Spleen (tissue), 11 donors: ENCODE measurements at regions not wholly inside any gene's neighbourhood (a gene's known extent, or its start where the extent isn't known, plus 50 kb on each side); places are given as distances from the start of the nearest gene placed in this dataset.

Source experiments
- DNase-seq: peaks from one replicate; pipeline ENCODE4 v3.0.0-alpha.2; 2020
- H3K27ac ChIP-seq, 8 donors: fragments of 200-600 bp; sonication (generic) in 7 of 8; 1 replicate in 4 of 8; 2 replicates in 4 of 8; pipeline versions ENCODE4 v1.5.0 to v1.8.0; 2016 to 2021; ENCODE audit warnings: inconsistent platforms in 4 of 8, mild to moderate bottlenecking in 4 of 8, moderate library complexity in 1 of 8
- H3K27me3 ChIP-seq, 7 donors: fragments of 200-600 bp; sonication (generic) in 6 of 7; replicated peaks in 1 of 7; 1 replicate in 4 of 7; 2 replicates in 3 of 7; pipeline versions ENCODE4 v1.5.0 to v1.8.0; 2016 to 2021; ENCODE audit warnings: inconsistent platforms in 3 of 7, mild to moderate bottlenecking in 1 of 7
- H3K36me3 ChIP-seq, 6 donors: fragments of 200-600 bp; sonication (generic) in 5 of 6; 1 replicate in 4 of 6; 2 replicates in 2 of 6; pipeline versions ENCODE4 v1.5.0 to v1.8.0; 2016 to 2021; ENCODE audit warnings: inconsistent platforms in 2 of 6
- H3K4me1 ChIP-seq, 6 donors: fragments of 200-600 bp; sonication (generic) in 5 of 6; 1 replicate in 3 of 6; 2 replicates in 3 of 6; pipeline versions ENCODE4 v1.5.0 to v1.8.0; 2016 to 2021; ENCODE audit warnings: inconsistent platforms in 3 of 6
- H3K4me3 ChIP-seq, 8 donors: fragments of 200-600 bp; sonication (generic) in 7 of 8; 1 replicate in 4 of 8; 2 replicates in 4 of 8; pipeline versions ENCODE4 v1.5.0 to v1.8.0; 2016 to 2021; ENCODE audit warnings: inconsistent platforms in 4 of 8, mild to moderate bottlenecking in 4 of 8, moderate library complexity in 2 of 8
- H3K9me3 ChIP-seq, 8 donors: fragments of 200-600 bp; sonication (generic) in 7 of 8; 1 replicate in 4 of 8; 2 replicates in 4 of 8; pipeline versions ENCODE4 v1.5.0 to v1.8.0; 2016 to 2021; ENCODE audit warnings: inconsistent platforms in 4 of 8
- CTCF ChIP-seq, 11 experiments: fragments of 200-600 bp in 7 of 11; fragments of 450-650 bp in 4 of 11; sonication (generic) in 4 of 11; IDR thresholded peaks in 8 of 11; conservative IDR thresholded peaks in 3 of 11; 1 replicate in 7 of 11; 2 replicates in 4 of 11; pipeline versions ENCODE4 v1.4.0 to v1.8.0; 2016 to 2021; ENCODE audit warnings: antibody characterized with exemption in 11 of 11, inconsistent platforms in 4 of 11, mild to moderate bottlenecking in 1 of 11
- POLR2A ChIP-seq, 3 donors: fragments of 450-650 bp; IDR thresholded peaks; one replicate each; pipeline ENCODE4 v1.5.1; 2017; ENCODE audit warnings: antibody characterized with exemption in 3 of 3, mild to moderate bottlenecking in 1 of 3
- POLR2AphosphoS5 ChIP-seq, 3 donors: sonication (generic); formaldehyde crosslinking; IDR thresholded peaks; one replicate each; pipeline ENCODE4 v1.5.1; 2017; ENCODE audit warnings: antibody characterized with exemption in 3 of 3
- WGBS, 5 donors: extraction: QIAGEN DNeasy Blood & Tissue Kit in 3 of 5; methylation state at CpG; one replicate each; pipeline versions ENCODE4 v1.1.5 to v1.1.7; 2013 to 2018; 5-methylcytosine and 5-hydroxymethylcytosine counted together
- intact Hi-C: fragments of 100-400 bp; cut with DNase I; formaldehyde crosslinking; loops from one replicate; pipeline ENCODE4 v1.15.0; 2023; ENCODE audit warnings: low total_unique reads
- donor health status: healthy with polysubstance abuse.
- donor health status: DM: no; HTN: no; CAD: no; lungs with moderate emphysema.
- donor health status: DM: no; HTN: no; CAD: no.
- donor health status: Bipolar disorder and iron deficiency.
- donor health status: healthy.
- donor health status: DM: no; HTN: no; CAD: no.
- donor health status: DM: yes; HTN: yes; CAD: no.

GRCh38 chr4:54439831-54440243 is 210.7 kb downstream of the PDGFRA start:
- Histone ChIP-seq H3K27ac (peak overlapping the region in 7 of 8 donors; percentile 49 to 71 (median 66)), H3K36me3 (no peaks in the 10 kb centered on the region), H3K4me1 (peaks cover 0 to 14% (median 6%) of the 10 kb centered on the region in 6 donors), H3K4me3 (peak overlapping the region in 2 of 8 donors; percentile 23 to 35), H3K27me3 (no peaks in the 10 kb centered on the region), H3K9me3 (peaks cover 0 to 4% (median 0%) of the 10 kb centered on the region in 8 donors)
- DNase-seq: no peak
- WGBS, 5 donors: 4 to 11% (median 8%) methylated on average over 5 to 6 of the region's 6 CpGs
- intact Hi-C loops: loop anchor here (5.0 to 10.0 kb wide), 2 partner anchors 55 to 118 kb away; no protein-coding TSS in a partner anchor
- TF ChIP-seq POLR2AphosphoS5 (IDR thresholded peaks at IDR 0.05): peak in 1 of 3 donors; percentile 70
- TF ChIP-seq POLR2A (IDR thresholded peaks at IDR 0.05): no peak
- TF ChIP-seq CTCF (IDR thresholded peaks at IDR 0.05 in 8 of 11, conservative IDR thresholded peaks at IDR 0.05 in 3 of 11): no peak

- intact Hi-C loops: loop anchor here (5.0 to 10.0 kb wide), 2 partner anchors 56 to 118 kb away; no protein-coding TSS in a partner anchor
- 23 to 30% (median 27%) methylated on average over 7 of the region's 7 CpGs for WGBS, 5 donors
- H3K4me1 ChIP-seq: peaks cover 0 to 14% (median 6%) of the 10 kb centered on the region in 6 donors
- peak overlapping the region in 7 of 8 donors; percentile 33 to 71 (median 66) for H3K27ac ChIP-seq
- H3K27me3 ChIP-seq: no peaks in the 10 kb centered on the region
- peaks cover 0 to 4% (median 0%) of the 10 kb centered on the region in 8 donors for H3K9me3 ChIP-seq
- DNase-seq: no peak
- peak overlapping the region in 3 of 8 donors; percentile 5 to 35 (median 23) for H3K4me3 ChIP-seq
- H3K36me3 ChIP-seq: no peaks in the 10 kb centered on the region
- TF ChIP-seq POLR2A (IDR thresholded peaks at IDR 0.05) (no peak), CTCF (IDR thresholded peaks at IDR 0.05 in 8 of 11, conservative IDR thresholded peaks at IDR 0.05 in 3 of 11) (peak in 10 of 11 experiments; percentile 13 to 62 (median 52))
Observed at GRCh38 chr4:54440394-54441136, 211.5 kb downstream of the PDGFRA start.

GRCh38 chr4:54445866-54446265 is 211.9 kb upstream of the KIT start:
- Histone ChIP-seq H3K27ac (no peak overlapping the region), H3K4me3 (no peak overlapping the region), H3K4me1 (peaks cover 0 to 2% (median 0%) of the 10 kb centered on the region in 6 donors), H3K36me3 (no peaks in the 10 kb centered on the region), H3K9me3 (peaks cover 0 to 27% (median 18%) of the 10 kb centered on the region in 8 donors), H3K27me3 (no peaks in the 10 kb centered on the region)
- intact Hi-C loops: loop anchor here (10.0 kb wide), 1 partner anchor 61 kb away; no protein-coding TSS in a partner anchor
- TF ChIP-seq POLR2A (IDR thresholded peaks at IDR 0.05) (no peak), CTCF (IDR thresholded peaks at IDR 0.05 in 8 of 11, conservative IDR thresholded peaks at IDR 0.05 in 3 of 11) (no peak), POLR2AphosphoS5 (IDR thresholded peaks at IDR 0.05) (no peak)
- no peak for DNase-seq

GRCh38 chr4:54446581-54446980 is 211.2 kb upstream of the KIT start:
- intact Hi-C loops: loop anchor here (10.0 kb wide), 1 partner anchor 62 kb away; no protein-coding TSS in a partner anchor
- Histone ChIP-seq H3K9me3 (peaks cover 0 to 32% (median 18%) of the 10 kb centered on the region in 8 donors), H3K36me3 (no peaks in the 10 kb centered on the region), H3K4me1 (no peaks in the 10 kb centered on the region), H3K27ac (no peak overlapping the region), H3K27me3 (no peaks in the 10 kb centered on the region), H3K4me3 (no peak overlapping the region)
- WGBS, 5 donors: 23 to 33% (median 28%) methylated on average over 1 of the region's 1 CpG
- DNase-seq: no peak
- TF ChIP-seq CTCF (IDR thresholded peaks at IDR 0.05 in 8 of 11, conservative IDR thresholded peaks at IDR 0.05 in 3 of 11): no peak
- no peak for TF ChIP-seq POLR2AphosphoS5 (IDR thresholded peaks at IDR 0.05)
- TF ChIP-seq POLR2A (IDR thresholded peaks at IDR 0.05): no peak
